T-helper 2 cell treated with Interferon-gamma antibody and Interleukin-4, amounts not matched to agents 100 ng/mL and 5 ng/mL, for 36 hours (primary cell): ENCODE measurements at regions not wholly inside any gene's neighbourhood (a gene's known extent, or its start where the extent isn't known, plus 50 kb on each side); places are given as distances from the start of the nearest gene placed in this dataset.
"Not testable (repeated sequence)": the region's sequence is repeated elsewhere in the genome, so short reads cannot be mapped to it uniquely, and the experiment has no call there.

Experiments used
- intact Hi-C: fragments of 100-400 bp; cut with micrococcal nuclease; formaldehyde crosslinking; loops from one replicate; pipeline ENCODE4 v1.15.1; 2023

DNA sequence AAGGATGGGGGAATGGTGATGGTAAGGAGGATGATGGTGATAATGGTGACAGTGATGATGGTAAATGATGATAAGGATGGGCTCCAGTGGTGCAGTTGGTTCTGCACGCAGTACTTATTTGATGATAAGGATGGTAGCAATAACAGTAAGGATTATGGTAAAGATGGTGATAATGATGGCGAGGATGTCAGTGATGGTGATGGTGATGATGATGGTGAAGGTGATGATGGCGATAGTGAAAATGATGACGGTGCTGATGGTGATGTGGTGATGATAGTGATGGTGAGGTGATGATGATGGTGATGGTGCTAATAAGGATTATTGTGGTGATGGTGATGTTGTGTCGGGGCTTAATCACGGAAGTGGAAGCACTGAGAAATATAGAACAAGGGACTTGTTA lies 103.7 kb downstream of the C16orf95 start:
- intact Hi-C loops = no loop called here

- intact Hi-C loops = no loop called here
Measured at GRCh38 chr16:87216148-87216840, 100.9 kb downstream of the C16orf95 start.

DNA sequence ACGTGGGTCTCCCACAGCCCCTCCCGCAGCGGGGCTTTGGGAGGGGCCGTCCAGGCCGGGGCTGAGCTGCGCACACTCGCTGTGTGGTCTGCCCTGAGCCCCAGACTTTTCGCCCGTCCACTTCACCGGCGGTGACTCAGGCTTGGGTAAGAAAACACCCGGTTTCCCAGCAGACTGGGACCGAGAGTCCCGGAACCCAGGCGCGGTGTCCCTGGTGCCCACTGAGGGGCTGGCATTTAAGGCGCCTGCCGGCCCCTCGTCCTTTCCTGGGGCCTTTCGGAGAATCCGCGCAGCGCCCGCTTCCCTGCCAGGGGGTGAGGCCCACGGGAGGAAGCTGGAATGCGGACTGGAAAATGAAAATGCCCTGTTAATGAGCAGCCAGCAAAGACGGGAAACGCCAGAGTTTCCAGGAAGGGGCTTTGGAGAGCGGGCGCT lies 100.3 kb downstream of the C16orf95 start:
- intact Hi-C loops = no loop called here

- intact Hi-C loops = not testable (repeated sequence)
Measured at GRCh38 chr16:87217802-87218201, 99.4 kb downstream of the C16orf95 start.

- intact Hi-C loops = no loop called here
Measured at GRCh38 chr16:87218281-87219055, 98.7 kb downstream of the C16orf95 start.

DNA sequence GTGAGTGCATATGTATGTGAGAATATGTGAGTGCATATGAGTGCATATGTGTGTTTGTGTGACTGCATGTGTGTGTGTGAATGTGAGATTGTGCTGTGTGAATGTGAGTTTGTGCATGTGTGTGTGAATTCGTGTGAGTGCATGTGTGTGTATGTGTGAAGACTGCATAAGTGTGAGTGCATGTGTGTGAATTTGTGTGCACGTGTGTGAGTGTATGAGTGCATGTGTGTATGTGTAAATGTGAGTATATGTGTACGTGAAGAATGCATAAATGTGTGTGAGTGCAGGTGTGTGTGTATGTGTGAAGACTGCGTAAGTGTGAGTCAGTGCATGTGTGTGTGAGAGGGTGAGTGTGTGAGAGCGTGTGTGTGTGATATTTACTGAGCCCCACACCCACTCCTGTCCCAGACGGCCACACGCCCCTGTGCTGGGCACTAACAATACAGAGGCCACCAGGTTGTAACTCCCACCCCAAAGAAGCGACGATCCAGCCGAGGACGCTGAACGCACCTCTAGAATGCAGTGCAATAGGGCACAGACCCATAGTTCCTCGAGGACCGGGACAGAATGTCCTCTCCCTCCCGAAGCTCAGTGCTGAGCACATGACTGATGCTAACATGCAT lies 97.8 kb downstream of the C16orf95 start:
- intact Hi-C loops = no loop called here

- intact Hi-C loops = no loop called here
Measured at GRCh38 chr16:87221633-87222032, 95.6 kb downstream of the C16orf95 start.

DNA sequence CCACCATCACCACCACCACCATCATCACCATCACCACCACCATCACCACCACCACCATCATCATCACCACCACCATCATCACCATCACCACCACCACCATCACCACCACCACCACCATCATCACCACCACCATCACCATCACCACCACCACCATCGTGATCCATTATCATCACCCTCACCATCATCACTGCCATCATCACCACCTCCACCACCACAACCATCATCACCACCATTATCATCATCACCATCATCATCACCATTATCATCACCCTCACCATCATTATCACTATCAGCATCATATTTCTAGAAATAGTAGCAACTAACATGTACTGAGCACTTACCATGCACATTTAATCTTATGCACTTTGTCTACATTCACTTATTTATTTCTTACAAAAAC lies 94.9 kb downstream of the C16orf95 start:
- intact Hi-C loops = no loop called here

DNA sequence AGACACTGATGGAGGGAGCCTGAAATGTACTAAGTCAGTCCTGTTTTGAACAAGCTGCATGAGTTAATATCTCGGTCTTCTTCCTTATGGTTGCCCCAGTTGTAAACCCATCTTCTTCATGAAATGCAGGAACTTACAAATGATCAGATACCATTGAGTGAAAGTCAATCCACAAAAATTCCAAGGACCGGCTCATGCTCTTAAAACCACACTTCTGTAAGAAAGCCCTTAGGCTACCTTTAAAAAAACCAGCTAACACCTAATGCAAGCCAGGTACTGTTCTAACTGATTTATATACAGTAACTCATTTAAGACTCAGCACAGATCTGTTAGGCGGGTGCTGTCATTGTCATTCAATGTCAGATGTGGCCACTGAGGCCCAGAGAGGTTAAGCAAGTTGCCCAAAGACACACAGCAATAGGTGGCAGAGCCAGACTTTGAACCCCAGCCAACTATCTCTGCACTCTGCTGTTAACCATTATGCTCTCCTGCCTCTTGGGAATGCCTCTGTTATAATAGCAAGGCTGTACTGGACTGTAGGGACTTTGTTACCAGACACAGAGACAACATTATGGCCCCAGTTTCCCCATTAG lies 93.4 kb downstream of the C16orf95 start:
- intact Hi-C loops = no loop called here

GRCh38 chr16:87226926-87227295 lies 90.3 kb downstream of the C16orf95 start:
- intact Hi-C loops = no loop called here

- intact Hi-C loops = no loop called here
Measured at GRCh38 chr16:87227296-87227951, 89.8 kb downstream of the C16orf95 start.

GRCh38 chr16:87228363-87228762 lies 88.8 kb downstream of the C16orf95 start:
- intact Hi-C loops = no loop called here

GRCh38 chr16:87229230-87230188 lies 87.7 kb downstream of the C16orf95 start:
- intact Hi-C loops = no loop called here

- intact Hi-C loops = no loop called here
Measured at GRCh38 chr16:87230571-87230970, 86.6 kb downstream of the C16orf95 start.

DNA sequence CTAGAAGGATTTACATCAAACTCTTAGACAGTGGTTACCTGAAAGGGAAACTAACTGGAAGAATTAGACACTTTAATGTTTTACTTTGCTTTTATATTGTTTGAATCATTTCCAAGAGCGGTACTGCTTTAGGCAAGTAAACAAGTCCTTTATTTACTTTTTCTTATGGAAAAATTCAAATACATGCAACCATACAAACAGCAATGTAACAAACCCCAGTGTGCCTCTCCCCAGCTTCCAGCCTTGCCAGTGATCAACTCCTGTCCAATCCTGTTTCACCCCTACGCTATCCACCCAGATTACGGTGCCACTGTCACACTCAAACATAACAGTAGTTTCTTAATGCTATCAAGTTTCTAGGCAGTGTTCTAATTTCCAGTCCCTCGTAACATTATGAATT lies 85.9 kb downstream of the C16orf95 start:
- intact Hi-C loops = no loop called here

DNA sequence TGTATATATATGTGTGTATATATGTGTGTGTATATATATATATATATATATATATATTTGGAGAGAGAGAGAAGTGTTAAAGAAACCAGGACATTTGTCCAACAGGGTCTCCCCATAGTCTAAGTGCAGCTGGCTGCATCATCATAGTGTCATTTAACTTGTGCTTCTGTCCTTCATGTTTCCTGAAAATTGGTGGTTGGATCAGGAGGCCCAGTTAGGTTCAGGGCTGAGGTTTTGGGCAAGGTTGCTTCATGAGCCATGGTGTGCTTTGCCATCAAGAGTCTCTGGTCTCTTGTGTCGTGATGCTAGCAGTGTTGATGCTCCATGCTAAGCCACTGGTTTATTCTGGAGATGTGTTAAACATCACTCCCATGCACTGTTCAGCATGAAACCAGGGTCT lies 85.3 kb downstream of the C16orf95 start:
- intact Hi-C loops = no loop called here

DNA sequence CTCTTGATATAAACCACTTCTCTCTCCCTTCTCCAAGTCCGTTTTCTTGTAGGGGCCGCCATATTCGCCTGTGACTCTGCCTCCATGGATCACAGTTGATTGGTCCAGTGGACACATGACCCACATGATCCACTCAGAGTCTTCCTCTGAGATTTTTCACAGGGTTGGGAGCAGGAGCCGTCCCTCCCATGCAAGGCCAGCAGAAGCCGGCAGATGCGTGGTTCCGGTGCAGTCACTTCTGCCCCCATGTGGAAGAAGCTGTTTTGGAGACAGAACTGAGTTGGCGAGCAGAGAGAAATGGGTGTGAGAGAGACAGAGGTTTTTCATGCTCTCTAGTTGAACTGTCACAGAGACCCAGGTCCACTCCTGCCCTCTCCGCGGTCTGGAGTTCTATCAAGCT lies 83.3 kb downstream of the C16orf95 start:
- intact Hi-C loops = no loop called here

DNA sequence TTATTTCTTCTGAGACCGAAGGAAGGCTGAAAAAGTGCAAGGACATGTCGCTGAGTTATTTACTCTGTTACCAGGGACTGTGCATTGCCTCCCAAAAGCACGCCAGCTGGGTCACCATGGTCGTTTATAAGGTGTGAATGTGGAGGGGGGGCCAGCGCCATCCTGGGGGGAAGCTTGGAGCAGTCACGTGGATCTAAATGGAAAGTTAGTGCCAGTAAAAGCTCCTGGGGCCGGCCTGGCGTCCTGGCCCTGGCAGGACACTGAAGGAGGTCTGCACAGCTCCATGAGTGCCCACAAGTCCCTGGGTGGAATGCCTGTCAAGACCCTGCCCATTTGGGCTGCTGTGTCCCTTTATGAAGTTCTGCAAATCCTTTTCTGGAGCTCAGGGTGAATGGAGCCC lies 82.6 kb downstream of the C16orf95 start:
- intact Hi-C loops = no loop called here

DNA sequence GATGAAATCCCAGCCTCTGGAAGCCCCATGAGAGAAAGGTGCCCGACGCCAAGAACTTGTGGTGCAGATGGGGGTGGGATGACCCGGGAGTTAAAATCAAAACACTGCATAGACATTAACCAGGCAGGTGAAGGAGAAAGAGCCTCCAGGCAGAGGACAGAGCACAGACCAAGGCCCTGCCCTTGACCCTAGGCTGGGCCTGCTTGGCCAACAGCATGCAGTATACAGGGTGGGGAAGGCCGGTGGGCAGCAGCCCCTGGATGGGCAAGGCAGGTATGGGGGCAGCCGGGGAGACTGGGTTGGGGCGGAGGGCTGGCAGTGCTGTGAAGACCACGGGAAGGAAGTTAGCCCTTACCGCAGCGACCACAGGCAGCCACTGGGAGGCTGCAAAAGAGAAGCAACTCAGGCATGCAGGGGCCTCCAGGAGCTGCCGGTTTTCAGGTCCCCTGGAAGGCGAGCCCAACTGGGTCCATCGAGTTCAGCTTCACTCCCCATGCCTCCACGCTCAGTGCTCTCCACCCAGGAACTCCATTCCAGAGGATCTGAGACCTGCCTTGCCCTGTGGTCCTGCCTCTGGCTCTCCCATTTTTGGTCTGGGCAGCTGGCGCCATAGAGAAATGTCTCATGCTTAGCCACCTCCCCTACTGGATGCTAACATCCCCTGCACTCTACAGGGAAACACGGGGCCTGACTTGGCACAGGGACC lies 81.2 kb downstream of the C16orf95 start:
- intact Hi-C loops = no loop called here
